ENCODE measurements at regions not wholly inside any gene's neighbourhood (a gene's known extent, or its start where the extent isn't known, plus 50 kb on each side); places are given as distances from the start of the nearest gene placed in this dataset.
"Not testable (repeated sequence)": the region's sequence is repeated elsewhere in the genome, so short reads cannot be mapped to it uniquely, and the experiment has no call there.

DNA sequence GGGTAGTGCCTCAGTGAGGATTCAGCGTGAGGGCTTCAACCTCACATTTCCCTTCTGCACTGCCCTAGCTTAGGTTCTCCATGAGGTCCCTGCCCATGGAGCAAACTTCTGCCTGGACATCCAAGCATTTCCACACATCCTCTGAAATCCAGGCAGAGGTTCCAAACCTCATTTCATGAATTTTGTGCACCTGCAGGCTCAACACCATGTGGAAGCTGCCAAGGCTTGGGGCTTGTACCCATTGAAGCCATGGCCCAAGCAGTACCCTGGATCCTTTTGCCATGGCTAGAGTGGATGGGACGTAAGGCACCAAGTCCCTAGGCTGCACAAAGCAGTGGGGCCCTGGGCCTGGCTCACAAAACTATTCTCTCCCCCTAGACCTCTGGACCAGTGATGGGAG lies 877.1 kb upstream of the KLHL1 start:
- no peak for DNase-seq

- not testable (repeated sequence) for DNase-seq
Observed at GRCh38 chr13:70981219-70981618, 873.0 kb upstream of the KLHL1 start.

- DNase-seq = no peak
Observed at GRCh38 chr13:70969321-70969720, 861.1 kb upstream of the KLHL1 start.

DNA sequence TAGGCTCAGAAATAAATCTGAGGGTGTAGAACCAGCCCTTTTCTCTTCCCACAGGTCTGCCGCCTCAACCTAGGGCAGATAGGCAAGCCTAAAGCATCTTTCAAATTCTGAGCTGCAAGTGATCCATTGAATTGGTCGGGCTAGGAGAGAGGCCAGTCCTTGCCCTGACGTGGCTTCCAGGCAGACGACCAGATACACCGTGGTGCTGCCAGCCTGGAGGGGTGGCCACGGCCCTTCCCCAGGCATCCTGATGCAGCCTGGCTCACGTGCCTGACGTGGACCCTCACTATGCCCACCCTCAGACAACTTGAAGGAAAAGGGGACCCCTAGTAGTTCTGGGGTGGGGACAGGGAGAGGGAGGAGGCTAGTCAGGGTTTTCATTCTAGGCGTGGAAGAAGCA lies 859.3 kb upstream of the KLHL1 start:
- no peak for DNase-seq

- no peak for DNase-seq
Observed at GRCh38 chr13:70964874-70965273, 856.6 kb upstream of the KLHL1 start.

DNA sequence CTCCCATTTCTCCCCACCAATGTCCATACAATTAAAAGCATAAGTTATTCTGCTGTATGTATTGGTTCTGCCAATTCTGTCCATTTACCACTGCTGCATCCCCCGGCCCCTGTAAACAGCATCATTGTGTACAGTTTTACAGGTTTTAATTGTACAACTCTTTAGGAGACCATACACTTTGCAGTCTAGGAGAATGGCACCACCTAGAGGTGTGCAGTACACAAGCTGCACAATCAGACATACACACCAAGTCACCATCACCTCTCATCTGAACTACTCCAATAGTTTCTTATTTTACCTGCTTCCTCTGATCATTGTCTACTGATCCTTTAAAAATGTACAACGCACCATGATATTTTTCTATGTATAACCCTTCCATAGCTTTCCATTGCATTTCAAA lies 855.9 kb upstream of the KLHL1 start:
- DNase-seq = no peak

GRCh38 chr13:70960841-70961443 lies 852.7 kb upstream of the KLHL1 start:
- DNase-seq = no peak

- DNase-seq = no peak
Observed at GRCh38 chr13:70959035-70959775, 851.0 kb upstream of the KLHL1 start.

DNA sequence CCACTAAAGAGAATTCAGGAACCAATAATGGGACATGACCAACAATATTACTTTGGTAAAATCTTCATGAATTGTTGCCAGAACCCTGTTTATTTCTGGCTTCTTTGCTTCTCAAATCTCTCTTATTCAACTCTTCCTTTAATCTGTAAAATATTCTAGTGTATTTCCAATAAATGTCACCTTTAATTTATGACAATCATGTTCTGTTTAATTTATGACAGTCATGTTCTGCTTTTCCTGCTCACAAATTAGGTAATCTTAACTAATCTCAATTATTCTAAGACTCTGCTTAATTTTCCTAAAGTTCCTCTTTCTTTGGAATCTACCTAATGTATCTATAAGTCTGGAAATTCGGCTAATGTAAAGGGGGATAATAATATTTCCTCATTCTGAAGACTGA lies 847.6 kb upstream of the KLHL1 start:
- no peak for DNase-seq

GRCh38 chr13:70950664-70951063 lies 842.4 kb upstream of the KLHL1 start:
- DNase-seq = no peak

- no peak for DNase-seq
Observed at GRCh38 chr13:70945506-70945905, 837.3 kb upstream of the KLHL1 start.

GRCh38 chr13:70941454-70941853 lies 833.2 kb upstream of the KLHL1 start:
- no peak for DNase-seq

GRCh38 chr13:70938462-70938861 lies 830.2 kb upstream of the KLHL1 start:
- no peak for DNase-seq

DNA sequence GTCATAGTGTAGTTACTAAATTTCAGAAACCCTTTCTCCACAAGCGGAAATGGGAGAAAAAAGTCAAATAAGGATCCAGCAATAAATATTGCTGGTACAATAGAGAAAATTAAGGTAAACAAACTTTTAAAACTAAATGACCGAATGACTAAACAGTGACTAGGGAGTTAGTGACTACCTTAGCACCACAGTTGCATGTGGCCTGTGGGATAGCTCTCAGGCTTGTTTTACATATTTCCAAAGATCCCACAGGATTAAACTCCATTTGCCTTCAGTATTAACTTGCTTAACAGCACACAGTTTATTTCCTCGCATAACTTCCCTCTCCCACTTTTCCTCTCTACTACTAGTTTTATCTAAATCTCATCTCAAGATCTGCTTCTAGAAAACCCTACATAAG lies 824.3 kb upstream of the KLHL1 start:
- no peak for DNase-seq

DNA sequence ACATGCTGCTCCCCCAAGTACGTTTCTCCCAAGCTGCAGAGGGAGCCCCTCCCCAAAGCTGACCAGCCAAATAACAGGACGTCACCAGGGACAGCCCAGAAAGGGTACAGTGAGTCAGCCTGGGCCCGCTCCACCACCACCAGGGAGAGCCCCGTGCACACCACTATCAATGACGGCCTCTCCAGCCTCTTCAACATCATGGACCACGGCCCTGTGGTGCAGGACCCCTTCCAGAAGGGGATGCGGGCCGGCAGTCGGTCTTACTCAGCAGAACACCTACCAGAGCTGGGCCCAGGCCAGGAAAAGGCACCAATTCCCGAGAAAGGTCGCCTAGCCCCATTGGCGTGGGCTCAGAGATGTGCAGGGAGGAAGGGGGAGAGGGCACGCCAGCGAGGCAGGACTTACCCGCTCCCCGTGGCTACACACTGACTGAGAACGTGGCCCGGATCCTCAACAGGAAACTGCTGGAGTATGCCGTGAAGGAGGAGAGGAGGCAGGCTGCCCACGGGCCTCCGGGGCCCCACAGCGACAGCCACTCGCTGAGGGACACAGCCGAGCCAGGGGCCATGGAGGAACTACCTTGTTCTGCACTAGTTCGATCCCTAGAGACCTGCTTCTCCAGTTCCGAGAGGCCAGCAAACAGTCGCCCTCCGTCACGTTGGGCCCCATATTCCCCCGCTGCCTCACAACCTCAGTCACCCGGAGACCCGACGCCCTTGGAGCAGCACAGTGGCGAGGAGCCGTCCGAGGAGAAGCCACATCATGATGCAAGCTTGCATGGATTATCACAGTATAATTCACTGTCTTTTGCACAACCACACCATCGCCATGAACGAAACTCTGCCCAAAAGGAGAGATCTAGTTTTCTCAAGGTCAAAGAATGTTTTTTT lies 815.9 kb upstream of the KLHL1 start:
- no peak for DNase-seq

DNA sequence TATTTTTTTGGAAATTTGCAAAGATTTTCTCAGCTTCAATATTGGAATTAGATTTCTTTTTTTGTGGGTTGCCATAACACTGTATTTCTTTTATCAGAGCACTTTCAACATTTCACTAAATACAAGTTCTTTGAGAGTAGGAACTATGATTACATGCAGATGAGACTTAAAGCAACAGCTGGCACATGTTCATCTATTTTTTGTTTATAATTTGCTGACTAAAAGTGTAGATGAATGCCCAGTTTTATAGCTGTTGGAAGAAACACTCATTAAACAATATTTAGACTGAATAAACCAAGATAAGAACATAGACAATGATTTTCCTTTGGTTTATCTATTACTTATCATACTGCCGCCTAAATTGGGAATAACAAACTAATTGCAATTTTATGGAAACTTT lies 803.0 kb upstream of the KLHL1 start:
- DNase-seq = no peak

- DNase-seq = no peak
Observed at GRCh38 chr13:70908795-70909194, 800.5 kb upstream of the KLHL1 start.

DNA sequence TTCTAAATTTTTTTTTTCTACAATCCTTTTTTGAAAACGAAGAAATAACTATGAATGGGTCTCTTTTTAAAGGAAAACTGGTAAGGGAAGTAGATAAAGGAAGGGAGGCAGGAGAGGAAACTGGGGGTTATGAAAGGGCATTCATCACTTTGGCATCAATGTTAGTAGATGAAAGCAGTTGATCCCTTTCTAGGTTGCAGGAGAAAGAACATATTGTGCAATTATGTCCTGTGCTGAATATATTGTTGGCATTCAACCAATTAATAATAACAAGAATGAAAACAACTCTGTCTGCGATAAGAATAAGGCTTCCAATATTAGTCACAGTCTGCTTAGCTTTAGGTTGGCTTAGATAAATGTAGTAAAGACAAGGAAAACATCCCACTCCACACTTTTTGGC lies 796.8 kb upstream of the KLHL1 start:
- no peak for DNase-seq

DNA sequence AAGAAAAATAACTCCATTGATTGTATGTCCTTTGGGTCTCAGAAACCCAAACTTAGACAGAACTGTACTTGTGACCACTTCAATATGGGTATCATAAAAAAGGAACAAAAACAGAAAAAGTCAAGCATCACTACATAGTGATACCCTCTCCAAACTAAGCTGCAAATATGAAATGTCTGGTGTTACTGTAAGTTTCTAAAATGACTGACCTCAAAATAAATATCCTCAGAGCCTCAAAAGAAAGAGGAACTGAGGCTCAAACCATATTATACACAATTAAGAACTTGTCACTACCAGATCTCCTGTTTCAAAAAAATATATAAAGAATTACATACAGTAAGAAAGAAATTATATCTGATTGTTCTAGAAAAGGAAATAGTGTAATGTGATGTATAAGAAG lies 787.9 kb upstream of the KLHL1 start:
- no peak for DNase-seq

DNA sequence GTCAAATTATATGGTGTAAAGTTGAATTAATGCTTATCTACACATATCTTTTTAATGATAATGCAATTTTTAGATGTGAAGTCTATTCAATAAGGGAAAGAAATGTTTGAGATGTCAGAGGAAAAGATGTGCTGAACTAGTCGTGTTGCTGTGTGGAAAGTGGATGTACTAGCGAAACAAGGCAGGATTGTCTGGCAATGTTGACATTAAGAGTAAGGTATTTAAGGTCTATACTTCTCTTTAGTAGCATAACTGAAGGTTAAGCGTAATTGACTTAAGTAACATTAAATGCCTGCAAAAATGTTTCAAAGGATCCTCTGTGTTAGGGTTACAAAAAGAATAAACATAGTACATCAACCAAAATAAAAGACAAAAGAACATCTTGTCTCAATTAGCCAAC lies 787.3 kb upstream of the KLHL1 start:
- no peak for DNase-seq

DNA sequence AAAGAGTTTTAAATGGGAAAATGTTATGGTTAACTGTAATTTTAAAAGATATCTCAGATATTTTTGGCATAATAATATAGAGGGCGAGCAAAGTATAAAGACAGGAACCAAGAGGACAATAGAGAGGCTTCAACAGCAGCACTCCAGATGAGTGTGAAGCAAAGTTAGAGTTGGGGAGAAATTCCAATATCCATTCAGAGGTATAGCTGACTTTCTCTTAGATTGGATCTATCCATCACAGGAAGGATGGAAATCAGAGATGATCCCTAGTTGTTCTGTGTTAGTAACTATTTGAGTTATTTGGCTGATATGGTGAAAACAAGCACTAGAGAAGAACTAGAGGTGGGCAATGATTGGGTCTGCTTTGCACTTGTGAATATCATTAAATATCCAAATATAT lies 786.0 kb upstream of the KLHL1 start:
- no peak for DNase-seq

DNA sequence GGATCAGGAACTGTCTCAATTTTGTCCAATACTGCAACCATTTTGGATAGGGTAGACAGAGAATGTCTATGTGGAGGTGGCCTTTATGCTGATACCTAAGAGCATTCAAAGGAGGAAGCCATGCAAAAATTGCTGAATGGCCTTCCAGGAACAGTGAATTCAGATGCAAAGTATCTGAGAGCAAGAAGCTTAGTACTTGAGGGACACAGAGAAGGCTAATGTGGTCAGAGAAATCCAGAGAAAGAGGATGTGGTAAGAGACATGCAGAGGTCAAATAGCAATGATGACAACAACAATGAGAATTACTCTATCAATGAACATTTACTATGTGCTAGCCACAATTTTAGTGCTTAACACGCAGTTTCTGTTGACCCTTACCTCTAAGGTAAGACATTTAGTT lies 785.6 kb upstream of the KLHL1 start:
- DNase-seq = no peak

DNA sequence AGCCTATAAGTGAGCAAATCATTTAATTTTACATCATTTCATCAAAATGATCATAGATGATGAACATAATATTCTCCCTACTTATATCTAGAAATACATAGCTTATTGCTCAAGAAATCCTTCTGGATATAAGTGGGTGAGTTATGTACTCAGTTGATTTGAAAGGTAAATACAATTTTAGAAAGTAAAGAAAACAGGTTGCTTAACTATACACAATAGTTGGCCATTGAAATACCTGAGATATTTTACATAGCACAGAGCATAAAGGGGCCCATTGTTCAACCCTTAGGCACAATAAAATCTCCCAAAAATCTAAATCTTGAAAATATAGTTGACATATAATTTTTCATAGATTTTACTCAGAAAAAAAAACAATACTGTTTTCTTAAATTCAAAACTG lies 782.0 kb upstream of the KLHL1 start:
- DNase-seq = no peak

DNA sequence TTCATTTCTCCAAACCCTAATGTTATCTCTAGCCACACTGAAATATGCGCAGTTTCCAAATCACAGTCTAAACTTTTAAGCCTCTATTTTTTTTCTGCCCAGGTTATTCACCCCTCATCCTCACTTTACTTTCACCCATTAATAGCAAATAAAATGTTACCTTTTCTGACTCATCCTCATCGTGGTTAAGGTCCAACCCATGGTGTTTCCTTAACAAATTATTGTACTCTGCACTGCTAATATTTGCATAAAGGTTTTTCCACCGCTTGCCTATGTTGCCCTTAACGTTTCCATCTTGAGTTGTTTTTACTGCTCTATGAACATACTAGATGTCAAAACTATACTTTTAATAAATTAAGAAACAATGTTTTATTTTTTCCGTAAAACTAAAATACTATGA lies 780.9 kb upstream of the KLHL1 start:
- no peak for DNase-seq
